B cell (primary cell): ENCODE measurements at regions not wholly inside any gene's neighbourhood (a gene's known extent, or its start where the extent isn't known, plus 50 kb on each side); places are given as distances from the start of the nearest gene placed in this dataset.

Source experiments
- CTCF ChIP-seq: fragments of 200-600 bp; IDR thresholded peaks from one replicate; pipeline ENCODE4 v1.8.0; 2022; ENCODE audit warnings: antibody characterized with exemption, mild to moderate bottlenecking
- EZH2 ChIP-seq: IDR thresholded peaks from 2 replicates; pipeline ENCODE4 v1.6.1; 2012; ENCODE audit warnings: borderline replicate concordance, low read depth, mild to moderate bottlenecking, moderate library complexity, low read length; ENCODE audit not compliant: insufficient read depth, poor library complexity, severe bottlenecking

- TF ChIP-seq CTCF (no peak), EZH2 (no peak)
Measured at GRCh38 chr5:52728686-52729085, 59.0 kb upstream of the ITGA1 start.
